K562 (cell line): ENCODE measurements at regions not wholly inside any gene's neighbourhood (a gene's known extent, or its start where the extent isn't known, plus 50 kb on each side); places are given as distances from the start of the nearest gene placed in this dataset.

Experiments used
- ATAC-seq: fragments of 200-7000 bp; cut with Tn5 transposase; 3 replicates; pipeline ENCODE4 v1.9.1; 2020; ENCODE audit warnings: moderate library complexity
- BruUV-seq: library from RNA; stranded (reverse); fragments of 400-500 nt; replicated peaks from 2 replicates; lab custom pipeline; 2021; lab: Mats Ljungman, UMichigan
- CTCF ChIA-PET: fragments of 300-600 bp; formaldehyde crosslinking; extraction: SDS; loops from one replicate; lab custom pipeline; 2021; ENCODE audit warnings: low intra/inter-chr PET ratio; lab: Yijun Ruan, JAX
- POLR2A ChIA-PET: fragments of 300-600, 350-650 bp; sonication (Branson Sonifier 250); formaldehyde crosslinking; extraction: SDS; loops from one replicate; lab custom pipeline; 2021; ENCODE audit warnings: antibody characterized with exemption, inconsistent platforms; lab: Yijun Ruan, JAX
- DNase-seq, 4 experiments: peaks; one replicate each; pipeline versions ENCODE4 v3.0.0 to v3.0.0-alpha.2; 2011 to 2018; ENCODE audit warnings: low spot score in 3 of 4, mixed read lengths in 3 of 4; ENCODE audit errors: extremely low read depth in 1 of 4
- FAIRE-seq: peaks from 2 replicates; lab custom pipeline; 2011; peaks lifted over from hg19 to GRCh38; lab: Jason Lieb, UNC
- H2AFZ ChIP-seq: 2 replicates; pipeline ENCODE4 v1.6.0; 2011; ENCODE audit warnings: low read depth, low read length, control low read depth, inconsistent platforms
- H3K27ac ChIP-seq: fragments of 200-600 bp; 3 replicates; pipeline ENCODE4 v1.8.0; 2011; ENCODE audit warnings: low read depth, mild to moderate bottlenecking, control low read depth, inconsistent platforms, low read length, moderate library complexity, mixed read lengths; ENCODE audit errors: extremely low read depth
- H3K27me3 ChIP-seq, 2 experiments: fragments of 300-600 bp in 1 of 2; 2 replicates in 1 of 2; 3 replicates in 1 of 2; pipeline versions ENCODE4 v1.6.0 to v1.8.0; 2011; ENCODE audit warnings: inconsistent platforms in 2 of 2, low read length in 2 of 2, mild to moderate bottlenecking in 1 of 2, mixed read lengths in 1 of 2, moderate library complexity in 1 of 2; ENCODE audit not compliant: control insufficient read depth in 2 of 2, insufficient read depth in 2 of 2
- H3K36me3 ChIP-seq: fragments of 300-600 bp; 3 replicates; pipeline ENCODE4 v1.8.0; 2011; ENCODE audit warnings: mild to moderate bottlenecking, low read length, inconsistent platforms; ENCODE audit not compliant: control insufficient read depth, insufficient read depth
- H3K4me1 ChIP-seq, 2 experiments: fragments of 200-600 bp in 1 of 2; replicated peaks in 1 of 2; 2 replicates in 1 of 2; 3 replicates in 1 of 2; pipeline versions ENCODE4 v1.5.1 to v1.8.0; 2011; ENCODE audit warnings: inconsistent platforms in 2 of 2, low read length in 2 of 2, mild to moderate bottlenecking in 1 of 2, mixed read lengths in 1 of 2, moderate library complexity in 1 of 2; ENCODE audit not compliant: control insufficient read depth in 2 of 2, insufficient read depth in 2 of 2
- H3K4me2 ChIP-seq: 2 replicates; pipeline ENCODE4 v1.6.1; 2011; ENCODE audit warnings: low read length, control low read depth, inconsistent platforms, mixed read lengths; ENCODE audit not compliant: insufficient read depth
- H3K4me3 ChIP-seq: fragments of 200-600 bp; sonication (generic), shearing (Covaris generic); 2 replicates; pipeline ENCODE4 v1.5.1; 2016; ENCODE audit warnings: control low read depth, inconsistent platforms
- H3K79me2 ChIP-seq: fragments of 200-600 bp; 3 replicates; pipeline ENCODE4 v1.8.0; 2011; ENCODE audit warnings: low read length, inconsistent platforms; ENCODE audit not compliant: control insufficient read depth, insufficient read depth
- H3K9ac ChIP-seq, 2 experiments: 2 replicates each; pipeline versions ENCODE4 v1.6.0 to v1.6.1; 2011; ENCODE audit warnings: low read depth in 2 of 2, low read length in 2 of 2, control low read depth in 1 of 2, inconsistent platforms in 1 of 2, mild to moderate bottlenecking in 1 of 2, mixed read lengths in 1 of 2; ENCODE audit not compliant: insufficient read depth in 1 of 2
- H3K9me1 ChIP-seq: one replicate; pipeline ENCODE4 v1.6.0; 2011; ENCODE audit warnings: inconsistent platforms, mild to moderate bottlenecking, low read length, moderate library complexity; ENCODE audit not compliant: control insufficient read depth, insufficient read depth
- H3K9me3 ChIP-seq: replicated peaks from 2 replicates; pipeline ENCODE4 v1.5.1; 2011; ENCODE audit warnings: low read depth, low read length, inconsistent platforms; ENCODE audit not compliant: control insufficient read depth, insufficient read depth
- H4K20me1 ChIP-seq: replicated peaks from 2 replicates; pipeline ENCODE4 v1.6.1; 2011; ENCODE audit warnings: low read length, inconsistent platforms, mixed read lengths; ENCODE audit not compliant: control insufficient read depth, insufficient read depth
- COPS2 ChIP-seq: fragments of 450-650 bp; conservative IDR thresholded peaks from 2 replicates; pipeline ENCODE4 v1.6.1; 2016; ENCODE audit warnings: mild to moderate bottlenecking, moderate library complexity
- CREB1 ChIP-seq, 2 experiments: sonication (generic) in 1 of 2; formaldehyde crosslinking in 1 of 2; IDR thresholded peaks; 2 replicates each; pipeline versions ENCODE4 v1.6.1 to v1.8.0; 2012 to 2022; ENCODE audit warnings: inconsistent platforms in 1 of 2, mild to moderate bottlenecking in 1 of 2, missing genetic modification reagents in 1 of 2, moderate library complexity in 1 of 2
- ERF ChIP-seq: fragments of 450-650 bp; formaldehyde crosslinking; IDR thresholded peaks from 2 replicates; pipeline ENCODE4 v1.4.0; 2020; ENCODE audit warnings: mild to moderate bottlenecking, mixed read lengths
- RCOR1 ChIP-seq, 2 experiments: IDR thresholded peaks; 2 replicates each; pipeline ENCODE4 v1.6.1; 2012; ENCODE audit warnings: low read depth in 2 of 2, low read length in 2 of 2, borderline replicate concordance in 1 of 2, improper control_type of control experiment in 1 of 2
- SRSF7 ChIP-seq: fragments of 200-400 bp; formaldehyde crosslinking; optimal IDR thresholded peaks from 2 replicates; pipeline ENCODE3; 2017; ENCODE audit warnings: mild to moderate bottlenecking, low read depth, low read length
- STAT5A ChIP-seq: IDR thresholded peaks from 2 replicates; pipeline ENCODE4 v1.6.1; 2012; ENCODE audit warnings: low read length, inconsistent platforms, borderline replicate concordance
- YBX1 ChIP-seq: fragments of 450-650 bp; IDR thresholded peaks from 2 replicates; pipeline ENCODE4 v1.7.1; 2016; ENCODE audit warnings: mild to moderate bottlenecking
- ZNF316 ChIP-seq: fragments of 450-650 bp; IDR thresholded peaks from 2 replicates; pipeline ENCODE4 v1.6.1; 2016
- WGBS: fragments of 100-300 bp; shearing (Covaris generic); methylation state at CpG from one replicate; pipeline ENCODE4 v1.1.6; 2016; ENCODE audit warnings: low coverage, mixed read lengths; ENCODE audit not compliant: insufficient coverage; ENCODE audit errors: missing lambda C conversion rate; 5-methylcytosine and 5-hydroxymethylcytosine counted together
- in situ Hi-C: fragments of 300-500 bp; cut with MboI; formaldehyde crosslinking; loops from 4 replicates; pipeline ENCODE4 v1.15.0; 2018; ENCODE audit warnings: inconsistent platforms, mixed read lengths
- intact Hi-C: fragments of 100-400 bp; cut with micrococcal nuclease; formaldehyde crosslinking; loops from 2 replicates; pipeline ENCODE4 v1.14.2; 2022
- TF ChIP-seq, protein P1 (sequence below): fragments of 150-350 bp; conservative IDR thresholded peaks from 2 replicates; pipeline ENCODE4 v1.6.1; 2014; ENCODE audit warnings: low read length
- TF ChIP-seq, protein P2 (sequence below): IDR thresholded peaks from 3 replicates; pipeline ENCODE4 v1.6.1; 2011; ENCODE audit warnings: borderline replicate concordance, mild to moderate bottlenecking; ENCODE audit not compliant: insufficient read length, insufficient read depth
- TF ChIP-seq, protein P3 (sequence below): sonication (generic); formaldehyde crosslinking; IDR thresholded peaks from 2 replicates; pipeline ENCODE4 v1.9.0; 2022; ENCODE audit warnings: mild to moderate bottlenecking, missing genetic modification reagents
- TF ChIP-seq, protein P4 (sequence below), 2 experiments: fragments of 450-650 bp; conservative IDR thresholded peaks; 2 replicates each; pipeline ENCODE4 v1.6.1; 2017; ENCODE audit warnings: mild to moderate bottlenecking in 2 of 2, moderate library complexity in 2 of 2

DNA sequence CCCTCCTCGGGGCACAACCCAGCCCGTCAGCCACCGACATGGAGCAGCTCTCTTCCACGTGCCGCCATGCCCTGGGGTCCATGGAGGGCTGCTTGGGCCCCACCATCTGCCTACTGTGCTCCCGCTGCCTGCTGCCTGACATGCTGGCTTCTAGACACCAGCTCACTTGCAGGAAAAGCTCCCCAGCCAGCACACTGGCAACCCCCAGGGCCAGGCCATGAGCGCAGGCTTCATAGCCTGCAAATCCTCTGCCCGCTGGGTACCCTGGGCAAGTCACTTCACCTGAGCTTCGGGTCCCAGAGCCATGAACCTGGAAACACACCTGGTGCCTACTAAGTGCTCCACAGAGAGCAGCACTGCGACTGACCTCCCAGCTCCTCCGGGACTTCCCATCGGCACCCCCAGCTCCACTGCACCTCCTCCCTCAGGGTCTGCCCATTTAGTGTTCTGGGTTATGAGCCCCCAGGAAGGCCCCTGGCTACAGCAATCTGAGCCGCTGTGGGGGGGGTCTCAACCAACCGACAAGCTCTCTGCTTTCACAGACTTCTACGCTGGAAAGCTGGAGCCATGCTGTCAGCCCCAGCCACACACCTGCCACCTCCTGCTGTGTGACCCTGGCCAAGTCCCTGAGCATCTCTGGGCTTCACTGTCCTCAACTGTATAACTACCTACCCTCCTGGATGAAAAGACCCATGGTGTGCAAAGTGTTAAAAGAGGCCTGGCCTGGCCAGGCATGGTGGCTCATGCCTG is 139.2 kb downstream of the CRYBB2 start (continued):
- TF ChIP-seq, protein P1, sequence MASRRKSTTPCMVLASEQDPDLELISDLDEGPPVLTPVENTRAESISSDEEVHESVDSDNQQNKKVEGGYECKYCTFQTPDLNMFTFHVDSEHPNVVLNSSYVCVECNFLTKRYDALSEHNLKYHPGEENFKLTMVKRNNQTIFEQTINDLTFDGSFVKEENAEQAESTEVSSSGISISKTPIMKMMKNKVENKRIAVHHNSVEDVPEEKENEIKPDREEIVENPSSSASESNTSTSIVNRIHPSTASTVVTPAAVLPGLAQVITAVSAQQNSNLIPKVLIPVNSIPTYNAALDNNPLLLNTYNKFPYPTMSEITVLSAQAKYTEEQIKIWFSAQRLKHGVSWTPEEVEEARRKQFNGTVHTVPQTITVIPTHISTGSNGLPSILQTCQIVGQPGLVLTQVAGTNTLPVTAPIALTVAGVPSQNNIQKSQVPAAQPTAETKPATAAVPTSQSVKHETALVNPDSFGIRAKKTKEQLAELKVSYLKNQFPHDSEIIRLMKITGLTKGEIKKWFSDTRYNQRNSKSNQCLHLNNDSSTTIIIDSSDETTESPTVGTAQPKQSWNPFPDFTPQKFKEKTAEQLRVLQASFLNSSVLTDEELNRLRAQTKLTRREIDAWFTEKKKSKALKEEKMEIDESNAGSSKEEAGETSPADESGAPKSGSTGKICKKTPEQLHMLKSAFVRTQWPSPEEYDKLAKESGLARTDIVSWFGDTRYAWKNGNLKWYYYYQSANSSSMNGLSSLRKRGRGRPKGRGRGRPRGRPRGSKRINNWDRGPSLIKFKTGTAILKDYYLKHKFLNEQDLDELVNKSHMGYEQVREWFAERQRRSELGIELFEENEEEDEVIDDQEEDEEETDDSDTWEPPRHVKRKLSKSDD: no peak

DNA sequence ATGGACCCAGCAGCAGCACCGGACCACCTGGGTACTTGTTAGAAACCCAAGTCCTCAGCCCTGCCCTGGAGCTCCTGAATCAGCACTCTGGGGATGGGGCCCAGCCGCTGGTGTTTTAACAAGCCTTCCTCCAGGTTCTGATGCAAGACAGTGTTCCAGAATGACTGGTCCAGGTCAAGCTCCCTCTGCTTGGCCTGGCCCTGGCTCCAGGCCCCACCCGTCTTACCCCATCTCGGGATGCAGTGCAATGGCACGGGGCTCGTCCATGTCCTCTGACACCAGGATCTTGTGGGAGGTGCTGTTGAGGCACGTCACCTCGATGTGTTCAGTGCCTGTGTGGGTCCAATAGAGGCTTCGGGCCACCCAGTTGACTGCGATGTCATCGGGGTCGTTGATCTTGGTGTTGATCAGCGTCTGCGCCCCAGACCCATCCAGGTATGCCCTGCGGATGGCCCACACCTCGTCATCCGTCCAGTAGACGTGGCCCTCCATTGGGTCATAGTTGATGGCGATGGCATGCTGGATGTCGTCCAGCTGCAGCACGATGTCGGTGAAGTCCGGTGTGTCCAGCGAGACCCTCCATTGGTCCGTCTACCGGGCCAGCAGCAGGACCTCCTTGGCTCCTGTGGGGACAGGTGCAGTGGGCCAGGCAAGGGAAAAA is 140.3 kb downstream of the CRYBB2 start:
- no peak overlapping the region for H3K4me3 ChIP-seq
- POLR2A ChIA-PET: no interaction called here

More for the DNA sequence above, 140.3 kb downstream of the CRYBB2 start:
- CTCF ChIA-PET: no interaction called here
- intact Hi-C loops: loop anchor here (10.0 kb wide), 1 partner anchor 85 kb away; no protein-coding TSS in a partner anchor
- in situ Hi-C loops: no loop called here
- H3K9me3 ChIP-seq: no peaks in the 10 kb centered on the region
- H3K79me2 ChIP-seq: no peaks in the 10 kb centered on the region; the same call in 1 of the 3 replicates
- H3K4me2 ChIP-seq: no peak overlapping the region
- TF ChIP-seq YBX1 (no peak), COPS2 (no peak), STAT5A (no peak), CREB1 (IDR thresholded peaks at IDR 0.05) (no peak), CREB1 (CRISPR knock-in tag; IDR thresholded peaks at IDR 0.05) (no peak), RCOR1 (IDR thresholded peaks at IDR 0.05; ENCODE audit: borderline replicate concordance in 1 of 2, low read depth in 2 of 2, low read length in 2 of 2) (no peak), SRSF7 (no peak), ERF (CRISPR knock-in tag) (no peak), ZNF316 (no peak)
- TF ChIP-seq, protein P2, sequence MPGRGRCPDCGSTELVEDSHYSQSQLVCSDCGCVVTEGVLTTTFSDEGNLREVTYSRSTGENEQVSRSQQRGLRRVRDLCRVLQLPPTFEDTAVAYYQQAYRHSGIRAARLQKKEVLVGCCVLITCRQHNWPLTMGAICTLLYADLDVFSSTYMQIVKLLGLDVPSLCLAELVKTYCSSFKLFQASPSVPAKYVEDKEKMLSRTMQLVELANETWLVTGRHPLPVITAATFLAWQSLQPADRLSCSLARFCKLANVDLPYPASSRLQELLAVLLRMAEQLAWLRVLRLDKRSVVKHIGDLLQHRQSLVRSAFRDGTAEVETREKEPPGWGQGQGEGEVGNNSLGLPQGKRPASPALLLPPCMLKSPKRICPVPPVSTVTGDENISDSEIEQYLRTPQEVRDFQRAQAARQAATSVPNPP: no peak
- TF ChIP-seq, protein P3, sequence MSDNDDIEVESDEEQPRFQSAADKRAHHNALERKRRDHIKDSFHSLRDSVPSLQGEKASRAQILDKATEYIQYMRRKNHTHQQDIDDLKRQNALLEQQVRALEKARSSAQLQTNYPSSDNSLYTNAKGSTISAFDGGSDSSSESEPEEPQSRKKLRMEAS (CRISPR knock-in tag): no peak
- TF ChIP-seq, protein P4, sequence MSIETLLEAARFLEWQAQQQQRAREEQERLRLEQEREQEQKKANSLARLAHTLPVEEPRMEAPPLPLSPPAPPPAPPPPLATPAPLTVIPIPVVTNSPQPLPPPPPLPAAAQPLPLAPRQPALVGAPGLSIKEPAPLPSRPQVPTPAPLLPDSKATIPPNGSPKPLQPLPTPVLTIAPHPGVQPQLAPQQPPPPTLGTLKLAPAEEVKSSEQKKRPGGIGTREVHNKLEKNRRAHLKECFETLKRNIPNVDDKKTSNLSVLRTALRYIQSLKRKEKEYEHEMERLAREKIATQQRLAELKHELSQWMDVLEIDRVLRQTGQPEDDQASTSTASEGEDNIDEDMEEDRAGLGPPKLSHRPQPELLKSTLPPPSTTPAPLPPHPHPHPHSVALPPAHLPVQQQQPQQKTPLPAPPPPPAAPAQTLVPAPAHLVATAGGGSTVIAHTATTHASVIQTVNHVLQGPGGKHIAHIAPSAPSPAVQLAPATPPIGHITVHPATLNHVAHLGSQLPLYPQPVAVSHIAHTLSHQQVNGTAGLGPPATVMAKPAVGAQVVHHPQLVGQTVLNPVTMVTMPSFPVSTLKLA (conservative IDR thresholded peaks at IDR 0.05): no peak
- no peak overlapping the region for H2AFZ ChIP-seq
- no peak overlapping the region for H3K27ac ChIP-seq
- BruUV-seq: no TSS peak
- no peaks in the 10 kb centered on the region for H3K27me3 ChIP-seq
- WGBS: 97% methylated on average over 20 of the region's 26 CpGs
- FAIRE-seq (no peak), ATAC-seq (no peak), DNase-seq (no peak)
- no peaks in the 10 kb centered on the region for H3K9me1 ChIP-seq
- no peak overlapping the region for H3K9ac ChIP-seq
- peaks cover 11% of the 10 kb centered on the region for H4K20me1 ChIP-seq
- H3K36me3 ChIP-seq: peaks cover 38% of the 10 kb centered on the region; the same call in 1 of the 3 replicates
- H3K4me1 ChIP-seq: peaks cover 0 to 12% of the 10 kb centered on the region in 2 experiments; a peak in 1 of 5 replicates
